Activated CD4-positive, alpha-beta T cell treated with anti-CD3 and anti-CD28 coated beads, Interleukin-2, amount 50 U/mL, for 24 hours (primary cell): ENCODE measurements at regions not wholly inside any gene's neighbourhood (a gene's known extent, or its start where the extent isn't known, plus 50 kb on each side); places are given as distances from the start of the nearest gene placed in this dataset.
"Not testable (repeated sequence)": the region's sequence is repeated elsewhere in the genome, so short reads cannot be mapped to it uniquely, and the experiment has no call there.

ENCODE experiments used
- DNase-seq, 2 donors: peaks; one replicate each; pipeline ENCODE4 v3.0.0-alpha.2; 2020; ENCODE audit warnings: low read depth in 1 of 2, low spot score in 1 of 2

GRCh38 chr5:108590799-108591198 lies 156.9 kb upstream of the FER start:
- DNase-seq = no peak

- no peak for DNase-seq
Observed at GRCh38 chr5:108588323-108588722, 159.4 kb upstream of the FER start.

- no peak for DNase-seq
Observed at GRCh38 chr5:108587821-108588220, 159.9 kb upstream of the FER start.

- DNase-seq = no peak
Observed at GRCh38 chr5:108581026-108581425, 166.7 kb upstream of the FER start.

GRCh38 chr5:108579236-108579635 lies 168.5 kb upstream of the FER start:
- DNase-seq = no peak

GRCh38 chr5:108578791-108579190 lies 168.9 kb upstream of the FER start:
- no peak for DNase-seq

GRCh38 chr5:108567429-108567828 lies 180.3 kb upstream of the FER start:
- no peak for DNase-seq

GRCh38 chr5:108564441-108564840 lies 182.5 kb upstream of the FBXL17 start:
- no peak for DNase-seq

GRCh38 chr5:108562205-108562454 lies 180.2 kb upstream of the FBXL17 start:
- DNase-seq = no peak

- DNase-seq = no peak
Observed at GRCh38 chr5:108561416-108562204, 179.7 kb upstream of the FBXL17 start.

GRCh38 chr5:108560581-108560980 lies 178.7 kb upstream of the FBXL17 start:
- no peak for DNase-seq

GRCh38 chr5:108560166-108560565 lies 178.3 kb upstream of the FBXL17 start:
- DNase-seq = no peak

GRCh38 chr5:108558840-108559239 lies 176.9 kb upstream of the FBXL17 start:
- not testable (repeated sequence) for DNase-seq

- DNase-seq = not testable (repeated sequence)
Observed at GRCh38 chr5:108558142-108558541, 176.2 kb upstream of the FBXL17 start.

GRCh38 chr5:108557686-108558085 lies 175.8 kb upstream of the FBXL17 start:
- no peak for DNase-seq

GRCh38 chr5:108556441-108557145 lies 174.7 kb upstream of the FBXL17 start:
- DNase-seq = no peak

- no peak for DNase-seq
Observed at GRCh38 chr5:108548684-108549596, 167.0 kb upstream of the FBXL17 start.

GRCh38 chr5:108546939-108547338 lies 165.0 kb upstream of the FBXL17 start:
- DNase-seq = no peak

GRCh38 chr5:108545301-108545700 lies 163.4 kb upstream of the FBXL17 start:
- no peak for DNase-seq

GRCh38 chr5:108543486-108543885 lies 161.6 kb upstream of the FBXL17 start:
- no peak for DNase-seq

- DNase-seq = no peak
Observed at GRCh38 chr5:108541836-108542235, 159.9 kb upstream of the FBXL17 start.

GRCh38 chr5:108536321-108536720 lies 154.4 kb upstream of the FBXL17 start:
- no peak for DNase-seq
